GM12878 (cell line): ENCODE measurements at regions not wholly inside any gene's neighbourhood (a gene's known extent, or its start where the extent isn't known, plus 50 kb on each side); places are given as distances from the start of the nearest gene placed in this dataset.

Experiments used
- ATAC-seq: fragments of 200-7000 bp; cut with Tn5 transposase; 3 replicates; pipeline ENCODE4 v1.9.1; 2020; ENCODE audit warnings: mild to moderate bottlenecking, moderate library complexity
- BruUV-seq: library from RNA; stranded (reverse); fragments of 400-500 nt; replicated peaks from 2 replicates; lab custom pipeline; 2021; lab: Mats Ljungman, UMichigan
- CTCF ChIA-PET: fragments of 300-600 bp; sonication (Branson Sonifier 250); formaldehyde crosslinking; extraction: SDS; loops from one replicate; lab custom pipeline; 2021; ENCODE audit warnings: inconsistent platforms; lab: Yijun Ruan, JAX
- POLR2A ChIA-PET: fragments of 350-600 bp; formaldehyde crosslinking; extraction: SDS; loops from one replicate; lab custom pipeline; 2021; ENCODE audit warnings: inconsistent platforms; lab: Charles Lee
- RAD21 ChIA-PET: fragments of 300-600 bp; sonication (Branson Sonifier 250); formaldehyde crosslinking; loops from one replicate; lab custom pipeline; 2023; ENCODE audit warnings: antibody characterized with exemption; ENCODE audit not compliant: unreplicated experiment; lab: Charles Lee
- SMC1A ChIA-PET: fragments of 300-600 bp; sonication (Branson Sonifier 250); formaldehyde crosslinking; loops from one replicate; lab custom pipeline; 2023; ENCODE audit not compliant: unreplicated experiment, uncharacterized antibody; lab: Charles Lee
- DNase-seq: peaks from one replicate; pipeline ENCODE4 v3.0.0-alpha.2; 2011; ENCODE audit warnings: low read depth, low spot score
- FAIRE-seq: peaks from 3 replicates; lab custom pipeline; 2011; peaks lifted over from hg19 to GRCh38; lab: Jason Lieb, UNC
- H2AFZ ChIP-seq: 2 replicates; pipeline ENCODE4 v1.6.0; 2011; ENCODE audit warnings: low read depth, low read length, control low read depth; ENCODE audit not compliant: control insufficient read depth
- H3K27ac ChIP-seq: 2 replicates; pipeline ENCODE4 v1.5.1; 2011; ENCODE audit warnings: control low read depth; ENCODE audit not compliant: control insufficient read depth, insufficient read depth
- H3K27me3 ChIP-seq, 2 experiments: replicated peaks in 1 of 2; 2 replicates each; pipeline versions ENCODE4 v1.6.0 to v1.6.1; 2011; ENCODE audit warnings: low read length in 1 of 2; ENCODE audit not compliant: control insufficient read depth in 2 of 2, insufficient read depth in 2 of 2
- H3K36me3 ChIP-seq, 2 experiments: 2 replicates each; pipeline ENCODE4 v1.5.1; 2011; ENCODE audit warnings: low read length in 1 of 2; ENCODE audit not compliant: control insufficient read depth in 2 of 2, insufficient read depth in 2 of 2
- H3K4me1 ChIP-seq: 2 replicates; pipeline ENCODE4 v1.6.1; 2011; ENCODE audit warnings: mild to moderate bottlenecking, low read length, moderate library complexity, mixed read lengths; ENCODE audit not compliant: control insufficient read depth, insufficient read depth
- H3K4me2 ChIP-seq: 2 replicates; pipeline ENCODE4 v1.6.0; 2011; ENCODE audit warnings: control low read depth; ENCODE audit not compliant: control insufficient read depth, insufficient read depth
- H3K4me3 ChIP-seq: fragments of 200-600 bp; sonication (generic); 2 replicates; pipeline ENCODE4 v1.5.1; 2016
- H3K79me2 ChIP-seq: 2 replicates; pipeline ENCODE4 v1.6.0; 2011; ENCODE audit warnings: low read length; ENCODE audit not compliant: control insufficient read depth, insufficient read depth
- H3K9ac ChIP-seq: 2 replicates; pipeline ENCODE4 v1.8.0; 2011; ENCODE audit warnings: low read length, control low read depth, mixed read lengths; ENCODE audit not compliant: control insufficient read depth, insufficient read depth
- H3K9me3 ChIP-seq: replicated peaks from 3 replicates; pipeline ENCODE4 v1.5.1; 2011; ENCODE audit warnings: mild to moderate bottlenecking, low read length; ENCODE audit not compliant: control insufficient read depth, insufficient read depth
- H4K20me1 ChIP-seq: 2 replicates; pipeline ENCODE4 v1.6.0; 2011; ENCODE audit not compliant: control insufficient read depth, insufficient read depth
- IKZF2 ChIP-seq, 2 experiments: fragments of 450-650 bp; IDR thresholded peaks; 2 replicates each; pipeline ENCODE4 v1.6.1; 2017; ENCODE audit warnings: mild to moderate bottlenecking in 2 of 2, moderate library complexity in 2 of 2
- ZZZ3 ChIP-seq: IDR thresholded peaks from 2 replicates; pipeline ENCODE4 v1.6.1; 2011; ENCODE audit warnings: low read depth; ENCODE audit not compliant: control insufficient read depth, insufficient read length
- WGBS: methylation state at CpG from one replicate; pipeline ENCODE4 v1.1.6; 2016; ENCODE audit warnings: low lambda C conversion rate; ENCODE audit not compliant: insufficient replicate concordance, insufficient coverage; ENCODE audit errors: missing lambda C conversion rate; 5-methylcytosine and 5-hydroxymethylcytosine counted together
- in situ Hi-C: fragments of 300-500 bp; cut with MboI; formaldehyde crosslinking; loops from 9 replicates; pipeline ENCODE4 v1.14.3; 2018; ENCODE audit warnings: mixed read lengths
- intact Hi-C: fragments of 100-400 bp; cut with micrococcal nuclease; formaldehyde crosslinking; loops from one replicate; pipeline ENCODE4 v1.14.2; 2022; ENCODE audit not compliant: unreplicated experiment
- TF ChIP-seq, protein P1 (sequence below): fragments of 450-650 bp; IDR thresholded peaks from 2 replicates; pipeline ENCODE4 v1.6.1; 2017; ENCODE audit warnings: mild to moderate bottlenecking
- TF ChIP-seq, protein P2 (sequence below): fragments of 450-650 bp; IDR thresholded peaks from 2 replicates; pipeline ENCODE4 v1.6.1; 2017; ENCODE audit warnings: mild to moderate bottlenecking, low read depth, inconsistent platforms; ENCODE audit not compliant: poor library complexity, severe bottlenecking

DNA sequence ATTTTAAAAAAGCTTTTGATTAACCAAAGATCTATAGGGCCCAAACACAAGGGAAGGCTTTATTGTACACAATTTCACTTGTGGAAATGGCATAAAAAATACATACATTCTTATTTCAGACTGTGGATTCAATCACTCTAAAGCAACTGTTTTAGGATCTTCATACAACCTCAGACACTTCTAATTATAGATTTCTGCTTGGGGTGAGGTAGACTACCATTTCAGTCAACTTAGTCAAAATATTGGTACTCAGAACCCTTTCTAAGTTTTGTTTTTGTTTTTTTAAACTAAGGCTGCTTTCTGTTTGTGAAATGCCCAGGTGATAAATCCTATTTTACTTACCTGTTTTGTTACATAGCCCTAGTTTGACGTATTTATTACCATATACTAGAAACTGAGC lies 284.5 kb upstream of the RASA1 start:
- no peaks in the 10 kb centered on the region for H3K4me1 ChIP-seq
- 17% methylated on average over 1 of the region's 1 CpG for WGBS
- in situ Hi-C loops = no loop called here
- SMC1A ChIA-PET = interaction anchor here (0.5 to 1.4 kb wide), 5 partner anchors 16 to 498 kb away, joined by 3 to 4 read pairs (median 3); no protein-coding TSS in a partner anchor
- TF ChIP-seq, protein P1, sequence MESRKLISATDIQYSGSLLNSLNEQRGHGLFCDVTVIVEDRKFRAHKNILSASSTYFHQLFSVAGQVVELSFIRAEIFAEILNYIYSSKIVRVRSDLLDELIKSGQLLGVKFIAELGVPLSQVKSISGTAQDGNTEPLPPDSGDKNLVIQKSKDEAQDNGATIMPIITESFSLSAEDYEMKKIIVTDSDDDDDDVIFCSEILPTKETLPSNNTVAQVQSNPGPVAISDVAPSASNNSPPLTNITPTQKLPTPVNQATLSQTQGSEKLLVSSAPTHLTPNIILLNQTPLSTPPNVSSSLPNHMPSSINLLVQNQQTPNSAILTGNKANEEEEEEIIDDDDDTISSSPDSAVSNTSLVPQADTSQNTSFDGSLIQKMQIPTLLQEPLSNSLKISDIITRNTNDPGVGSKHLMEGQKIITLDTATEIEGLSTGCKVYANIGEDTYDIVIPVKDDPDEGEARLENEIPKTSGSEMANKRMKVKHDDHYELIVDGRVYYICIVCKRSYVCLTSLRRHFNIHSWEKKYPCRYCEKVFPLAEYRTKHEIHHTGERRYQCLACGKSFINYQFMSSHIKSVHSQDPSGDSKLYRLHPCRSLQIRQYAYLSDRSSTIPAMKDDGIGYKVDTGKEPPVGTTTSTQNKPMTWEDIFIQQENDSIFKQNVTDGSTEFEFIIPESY = no peak
- TF ChIP-seq IKZF2 (IDR thresholded peaks at IDR 0.05) (no peak), ZZZ3 (no peak)
- TF ChIP-seq, protein P2, sequence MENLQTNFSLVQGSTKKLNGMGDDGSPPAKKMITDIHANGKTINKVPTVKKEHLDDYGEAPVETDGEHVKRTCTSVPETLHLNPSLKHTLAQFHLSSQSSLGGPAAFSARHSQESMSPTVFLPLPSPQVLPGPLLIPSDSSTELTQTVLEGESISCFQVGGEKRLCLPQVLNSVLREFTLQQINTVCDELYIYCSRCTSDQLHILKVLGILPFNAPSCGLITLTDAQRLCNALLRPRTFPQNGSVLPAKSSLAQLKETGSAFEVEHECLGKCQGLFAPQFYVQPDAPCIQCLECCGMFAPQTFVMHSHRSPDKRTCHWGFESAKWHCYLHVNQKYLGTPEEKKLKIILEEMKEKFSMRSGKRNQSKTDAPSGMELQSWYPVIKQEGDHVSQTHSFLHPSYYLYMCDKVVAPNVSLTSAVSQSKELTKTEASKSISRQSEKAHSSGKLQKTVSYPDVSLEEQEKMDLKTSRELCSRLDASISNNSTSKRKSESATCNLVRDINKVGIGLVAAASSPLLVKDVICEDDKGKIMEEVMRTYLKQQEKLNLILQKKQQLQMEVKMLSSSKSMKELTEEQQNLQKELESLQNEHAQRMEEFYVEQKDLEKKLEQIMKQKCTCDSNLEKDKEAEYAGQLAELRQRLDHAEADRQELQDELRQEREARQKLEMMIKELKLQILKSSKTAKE = no peak
- H3K9me3 ChIP-seq = no peaks in the 10 kb centered on the region
- H3K27ac ChIP-seq = no peak overlapping the region
- no peaks in the 10 kb centered on the region for H4K20me1 ChIP-seq
- H3K9ac ChIP-seq = no peak overlapping the region
- RAD21 ChIA-PET = interaction anchor here (2.5 kb wide), 1 partner anchor 30 kb away, joined by 7 read pairs; no protein-coding TSS in a partner anchor
- H3K4me3 ChIP-seq = no peak overlapping the region
- no peaks in the 10 kb centered on the region for H3K27me3 ChIP-seq
- BruUV-seq = no TSS peak
- CTCF ChIA-PET = interaction anchor here (0.9 to 1.7 kb wide), 5 partner anchors 13 to 427 kb away, joined by 3 to 6 read pairs (median 3); no protein-coding TSS in a partner anchor
- H3K79me2 ChIP-seq = no peaks in the 10 kb centered on the region
- DNase-seq (no peak), FAIRE-seq (no peak), ATAC-seq (no peak)
- H3K4me2 ChIP-seq = no peak overlapping the region
- POLR2A ChIA-PET = no interaction called here
- no peaks in the 10 kb centered on the region for H3K36me3 ChIP-seq
- intact Hi-C loops = no loop called here
- no peak overlapping the region for H2AFZ ChIP-seq
